GM10266 (cell line): ENCODE measurements at regions not wholly inside any gene's neighbourhood (a gene's known extent, or its start where the extent isn't known, plus 50 kb on each side); places are given as distances from the start of the nearest gene placed in this dataset.

Experiments used
- DNase-seq: peaks from one replicate; pipeline ENCODE4 v3.0.0; 2012; ENCODE audit errors: extremely low spot score
- CTCF ChIP-seq: IDR thresholded peaks from 2 replicates; pipeline ENCODE4 v1.5.1; 2012; ENCODE audit warnings: mild to moderate bottlenecking, low read depth; ENCODE audit not compliant: control insufficient read depth, insufficient read depth; ENCODE audit errors: missing control alignments

GRCh38 chr18:51603551-51603950 lies 406.1 kb upstream of the MEX3C start:
- DNase-seq, result no peak
- TF ChIP-seq CTCF, result no peak

DNA sequence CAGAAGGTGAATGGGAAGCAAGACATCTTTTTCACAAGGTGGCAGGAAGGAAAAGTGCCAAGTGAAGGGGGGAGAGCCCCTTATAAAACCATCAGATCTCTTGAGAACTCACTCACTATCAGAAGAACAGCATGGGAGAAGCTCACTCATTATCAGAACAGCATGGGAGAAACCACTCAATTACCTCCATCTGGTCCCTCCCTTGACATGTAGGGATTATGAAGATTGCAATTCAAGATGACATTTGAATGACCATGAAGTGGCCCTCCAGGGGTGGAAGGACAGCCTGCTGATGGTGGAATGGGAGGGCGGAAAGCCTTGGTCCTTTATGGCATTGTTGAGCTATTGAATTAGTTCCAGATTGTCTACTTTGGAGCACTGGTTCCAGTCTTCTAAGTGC lies 413.0 kb upstream of the MEX3C start:
- no peak for TF ChIP-seq CTCF
- no peak for DNase-seq

- DNase-seq, result no peak
- no peak for TF ChIP-seq CTCF
Observed at GRCh38 chr18:51611326-51611725, 413.8 kb upstream of the MEX3C start.

DNA sequence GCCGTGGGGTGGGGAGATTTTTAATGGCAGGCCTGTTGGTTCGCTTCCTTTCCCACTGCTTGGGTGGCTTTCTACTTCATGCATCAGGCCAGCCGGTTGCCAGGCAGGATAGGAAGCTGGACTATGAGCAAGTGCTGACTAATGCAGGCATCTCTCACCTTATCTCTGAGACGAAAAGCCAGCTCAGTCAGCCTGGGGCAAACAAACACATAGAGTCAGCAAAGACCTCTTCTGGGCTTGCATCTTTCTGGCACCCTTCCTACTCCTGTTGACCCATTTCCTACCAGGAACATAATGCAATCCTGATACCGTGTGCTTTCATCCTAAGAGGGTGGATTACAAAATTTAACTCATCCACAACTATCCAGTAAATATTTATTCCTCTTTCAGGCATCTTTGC lies 416.6 kb upstream of the MEX3C start:
- no peak for TF ChIP-seq CTCF
- no peak for DNase-seq

- no peak for DNase-seq
Observed at GRCh38 chr18:51614967-51615571, 417.6 kb upstream of the MEX3C start.

GRCh38 chr18:51617167-51617566 lies 419.7 kb upstream of the MEX3C start:
- no peak for DNase-seq
- TF ChIP-seq CTCF, result no peak

More at GRCh38 chr18:51614967-51615571, 417.6 kb upstream of the MEX3C start:
- TF ChIP-seq CTCF, result no peak

DNA sequence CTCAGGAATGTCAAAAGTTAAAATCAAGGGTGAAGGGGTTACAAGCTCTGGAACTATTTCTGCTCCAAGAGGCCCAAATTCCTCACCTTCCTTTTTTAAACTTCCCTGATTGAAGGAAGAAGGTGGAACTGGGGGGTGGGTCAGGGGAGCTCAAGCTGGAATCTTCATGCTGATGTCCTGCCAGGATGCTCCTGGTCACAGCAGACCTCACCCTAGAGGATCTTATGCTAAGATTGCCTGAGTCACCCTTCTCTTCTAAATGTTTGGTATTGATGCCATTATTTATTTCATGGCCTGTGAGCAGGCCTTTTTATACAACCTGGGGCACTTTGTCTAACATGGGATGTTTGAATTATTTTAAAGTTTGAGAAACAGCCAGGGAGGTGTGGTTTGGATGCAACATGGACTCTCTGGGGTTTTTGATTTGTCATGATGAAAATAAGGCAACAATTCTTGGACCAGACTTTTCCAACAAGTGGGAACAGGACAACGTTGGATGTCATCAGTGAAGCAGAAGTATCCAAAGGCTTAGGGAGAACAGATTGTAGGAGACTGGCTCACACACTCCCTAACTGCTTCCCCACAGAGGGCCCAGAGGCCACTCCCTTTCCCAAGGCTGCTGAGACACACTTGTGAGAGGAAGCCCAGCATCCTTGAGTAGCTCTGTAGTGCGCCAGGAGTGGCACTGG lies 420.2 kb upstream of the MEX3C start:
- TF ChIP-seq CTCF, result no peak
- no peak for DNase-seq
